GM19468 (cell line): ENCODE measurements at regions not wholly inside any gene's neighbourhood (a gene's known extent, or its start where the extent isn't known, plus 50 kb on each side); places are given as distances from the start of the nearest gene placed in this dataset.
"Not testable (repeated sequence)": the region's sequence is repeated elsewhere in the genome, so short reads cannot be mapped to it uniquely, and the experiment has no call there.

Source experiments
- ATAC-seq: cut with Tn5 transposase; IDR thresholded peaks from one replicate; pipeline ENCODE4 v1.9.1; 2021; ENCODE audit warnings: mild to moderate bottlenecking, moderate library complexity, moderate number of reproducible peaks; ENCODE audit not compliant: unreplicated experiment; ENCODE audit errors: extremely low read depth

GRCh38 chr4:54993473-54994026, 131.8 kb downstream of the KDR start:
- not testable (repeated sequence) for ATAC-seq

- ATAC-seq = no peak
Measured at GRCh38 chr4:54992266-54992665, 133.1 kb downstream of the KDR start.

GRCh38 chr4:54988655-54989054, 136.7 kb downstream of the KDR start:
- no peak for ATAC-seq

- ATAC-seq = no peak
Measured at GRCh38 chr4:54986095-54986846, 139.1 kb downstream of the KDR start.

GRCh38 chr4:54976682-54977081, 148.7 kb downstream of the KDR start:
- ATAC-seq = no peak

GRCh38 chr4:54976031-54976430, 149.4 kb downstream of the KDR start:
- no peak for ATAC-seq

GRCh38 chr4:54973784-54974183, 151.6 kb downstream of the KDR start:
- ATAC-seq = no peak

- ATAC-seq = peak; percentile 26
Measured at GRCh38 chr4:54971474-54971950, 153.9 kb downstream of the KDR start.

GRCh38 chr4:54967289-54967688, 158.1 kb downstream of the KDR start:
- no peak for ATAC-seq

GRCh38 chr4:54961357-54961975, 163.9 kb downstream of the KDR start:
- ATAC-seq = no peak

- no peak for ATAC-seq
Measured at GRCh38 chr4:54959651-54960116, 165.7 kb downstream of the KDR start.

- no peak for ATAC-seq
Measured at GRCh38 chr4:54959131-54959530, 166.3 kb downstream of the KDR start.

- ATAC-seq = no peak
Measured at GRCh38 chr4:54958236-54958635, 167.2 kb downstream of the KDR start.

- ATAC-seq = no peak
Measured at GRCh38 chr4:54954656-54955388, 170.6 kb downstream of the KDR start.

- ATAC-seq = no peak
Measured at GRCh38 chr4:54946741-54947140, 178.7 kb downstream of the KDR start.

GRCh38 chr4:54945838-54946237, 179.6 kb downstream of the KDR start:
- no peak for ATAC-seq

GRCh38 chr4:54942721-54943120, 182.7 kb downstream of the KDR start:
- no peak for ATAC-seq

- no peak for ATAC-seq
Measured at GRCh38 chr4:54941994-54942552, 183.3 kb downstream of the KDR start.

- no peak for ATAC-seq
Measured at GRCh38 chr4:54940996-54941865, 184.2 kb downstream of the KDR start.
